ENCODE measurements at regions not wholly inside any gene's neighbourhood (a gene's known extent, or its start where the extent isn't known, plus 50 kb on each side); places are given as distances from the start of the nearest gene placed in this dataset.

DNA sequence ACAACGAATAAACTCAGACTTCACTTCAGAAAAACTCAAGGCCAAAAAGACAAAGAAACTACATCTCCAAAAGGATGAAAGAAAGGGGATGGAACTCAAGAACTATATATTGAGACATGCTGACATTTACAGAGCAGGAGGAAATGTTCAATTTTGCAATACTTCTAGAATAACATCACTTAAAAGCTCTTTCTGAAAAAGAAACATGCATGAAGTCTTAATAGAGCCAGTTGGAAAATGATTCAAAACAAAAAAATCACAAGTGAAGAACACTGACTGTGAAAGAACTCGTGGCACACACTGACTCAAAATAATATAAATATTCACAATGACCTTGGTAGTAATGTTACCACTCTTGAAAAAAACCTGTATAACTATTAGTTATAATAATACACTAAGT lies 267.8 kb upstream of the NREP start:
- ATAC-seq (ENCODE audit: poor library complexity) (no peak), DNase-seq (no peak)
- no peak overlapping the region for H3K27ac Mint-ChIP-seq
- Histone ChIP-seq H3K27me3 (ENCODE audit: control insufficient read depth in 1 of 2, insufficient read depth in 2 of 2, low read length in 2 of 2) (no peaks in the 10 kb centered on the region), H3K36me3 (ENCODE audit: insufficient read depth, low read length) (no peaks in the 10 kb centered on the region), H3K4me3 (ENCODE audit: low read length) (no peak overlapping the region), H3K4me1 (ENCODE audit: insufficient read depth, low read length) (no peaks in the 10 kb centered on the region), H3K27ac (ENCODE audit: low read depth in 1 of 2, low read length in 2 of 2) (no peak overlapping the region), H3K9me3 (ENCODE audit: control insufficient read depth in 1 of 2, insufficient read depth in 1 of 2, low read length in 2 of 2) (peaks cover 0 to 3% of the 10 kb centered on the region in 2 experiments)
- no peaks in the 10 kb centered on the region for H3K4me1 Mint-ChIP-seq (ENCODE audit: low read depth)
- H3K4me3 Mint-ChIP-seq: no peak overlapping the region
- TF ChIP-seq CTCF (IDR thresholded peaks at IDR 0.05): no peak
- H3K36me3 Mint-ChIP-seq (ENCODE audit: low read depth): no peaks in the 10 kb centered on the region
- CTCF ChIA-PET: no interaction called here
- no peaks in the 10 kb centered on the region for H3K9me3 Mint-ChIP-seq
- intact Hi-C loops (cut with DNase I, micrococcal nuclease): no loop called here
- H3K27me3 Mint-ChIP-seq: no peaks in the 10 kb centered on the region
- POLR2A ChIA-PET: no interaction called here

DNA sequence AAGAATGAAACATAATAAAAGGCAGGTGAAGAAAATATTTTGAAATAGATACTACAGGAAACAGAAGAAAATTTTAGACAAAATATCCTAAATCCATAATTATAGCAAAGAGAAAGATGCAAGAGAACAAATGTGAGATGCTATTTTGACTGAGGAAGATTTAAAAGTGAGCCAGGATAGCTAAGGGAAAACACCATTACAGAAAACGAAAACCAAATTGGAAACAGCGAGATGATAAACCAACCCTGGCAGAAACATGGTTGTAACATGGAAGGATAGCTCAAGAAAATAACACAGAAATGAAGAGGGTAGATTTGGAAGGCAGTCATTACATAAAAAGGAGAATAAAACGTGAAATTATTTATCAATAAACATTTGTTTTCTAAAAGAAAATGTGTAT lies 267.2 kb upstream of the NREP start:
- ChIA-PET POLR2A (no interaction called here), CTCF (no interaction called here)
- Mint-ChIP-seq H3K4me1 (ENCODE audit: low read depth) (no peaks in the 10 kb centered on the region), H3K9me3 (no peaks in the 10 kb centered on the region), H3K4me3 (no peak overlapping the region), H3K36me3 (ENCODE audit: low read depth) (no peaks in the 10 kb centered on the region), H3K27me3 (no peaks in the 10 kb centered on the region), H3K27ac (no peak overlapping the region)
- no peaks in the 10 kb centered on the region for H3K36me3 ChIP-seq (ENCODE audit: insufficient read depth, low read length)
- no peaks in the 10 kb centered on the region for H3K27me3 ChIP-seq (ENCODE audit: control insufficient read depth in 1 of 2, insufficient read depth in 2 of 2, low read length in 2 of 2)
- H3K4me1 ChIP-seq (ENCODE audit: insufficient read depth, low read length): no peaks in the 10 kb centered on the region
- ATAC-seq (ENCODE audit: poor library complexity) (no peak), DNase-seq (no peak)
- intact Hi-C loops (cut with DNase I, micrococcal nuclease): no loop called here
- no peak overlapping the region for H3K4me3 ChIP-seq (ENCODE audit: low read length)
- H3K9me3 ChIP-seq (ENCODE audit: control insufficient read depth in 1 of 2, insufficient read depth in 1 of 2, low read length in 2 of 2): peaks cover 0 to 3% of the 10 kb centered on the region in 2 experiments
- H3K27ac ChIP-seq (ENCODE audit: low read depth in 1 of 2, low read length in 2 of 2): no peak overlapping the region
- TF ChIP-seq CTCF (IDR thresholded peaks at IDR 0.05): no peak

GRCh38 chr5:112023766-112024165 lies 266.8 kb upstream of the NREP start:
- ChIA-PET POLR2A (no interaction called here), CTCF (no interaction called here)
- H3K27me3 ChIP-seq (ENCODE audit: control insufficient read depth in 1 of 2, insufficient read depth in 2 of 2, low read length in 2 of 2): no peaks in the 10 kb centered on the region
- intact Hi-C loops (cut with DNase I, micrococcal nuclease): no loop called here
- ATAC-seq (ENCODE audit: poor library complexity): no peak
- Mint-ChIP-seq H3K4me1 (ENCODE audit: low read depth) (no peaks in the 10 kb centered on the region), H3K27ac (no peak overlapping the region), H3K27me3 (no peaks in the 10 kb centered on the region), H3K36me3 (ENCODE audit: low read depth) (no peaks in the 10 kb centered on the region), H3K9me3 (no peaks in the 10 kb centered on the region), H3K4me3 (no peak overlapping the region)
- no peak overlapping the region for H3K4me3 ChIP-seq (ENCODE audit: low read length)
- H3K9me3 ChIP-seq (ENCODE audit: control insufficient read depth in 1 of 2, insufficient read depth in 1 of 2, low read length in 2 of 2): peaks cover 0 to 1% of the 10 kb centered on the region in 2 experiments
- no peak for DNase-seq
- H3K4me1 ChIP-seq (ENCODE audit: insufficient read depth, low read length): no peaks in the 10 kb centered on the region
- no peak overlapping the region for H3K27ac ChIP-seq (ENCODE audit: low read depth in 1 of 2, low read length in 2 of 2)
- H3K36me3 ChIP-seq (ENCODE audit: insufficient read depth, low read length): no peaks in the 10 kb centered on the region
- TF ChIP-seq CTCF (IDR thresholded peaks at IDR 0.05): no peak

Measured in CD4-positive, alpha-beta T cell (primary cell).